HFFc6 (cell line): ENCODE measurements at regions not wholly inside any gene's neighbourhood (a gene's known extent, or its start where the extent isn't known, plus 50 kb on each side); places are given as distances from the start of the nearest gene placed in this dataset.

Source experiments
- DNase-seq: peaks from one replicate; pipeline ENCODE4 v3.0.0-alpha.2; 2018
- H3K27ac Mint-ChIP-seq: 2 replicates; pipeline ENCODE4 v1.8.0; 2020; ENCODE audit warnings: mild to moderate bottlenecking, mixed read lengths
- H3K27me3 Mint-ChIP-seq: 2 replicates; pipeline ENCODE4 v1.8.0; 2021; ENCODE audit warnings: mild to moderate bottlenecking, moderate library complexity, mixed read lengths; ENCODE audit not compliant: insufficient read depth
- H3K36me3 Mint-ChIP-seq: 2 replicates; pipeline ENCODE4 v1.8.0; 2021; ENCODE audit warnings: low read depth, mixed read lengths
- H3K4me1 Mint-ChIP-seq: 2 replicates; pipeline ENCODE4 v1.8.0; 2020; ENCODE audit warnings: low read depth, mixed read lengths
- H3K4me3 Mint-ChIP-seq: 2 replicates; pipeline ENCODE4 v1.8.0; 2020; ENCODE audit warnings: mild to moderate bottlenecking, moderate library complexity, mixed read lengths
- H3K9me3 Mint-ChIP-seq: 2 replicates; pipeline ENCODE4 v1.8.0; 2020; ENCODE audit warnings: mild to moderate bottlenecking, mixed read lengths
- CTCF ChIP-seq: fragments of 200-600 bp; sonication (generic); IDR thresholded peaks from 2 replicates; pipeline ENCODE4 v1.5.0; 2021; ENCODE audit warnings: antibody characterized with exemption, mild to moderate bottlenecking

GRCh38 chr12:25816637-25817036 lies 141.8 kb upstream of the RASSF8 start:
- no peak for TF ChIP-seq CTCF
- no peak for DNase-seq
- Mint-ChIP-seq H3K27ac (no peak overlapping the region), H3K9me3 (0 out of 2 replicates have a peak, but pooled peaks cover 4% of the 10 kb centered on the region), H3K4me3 (no peak overlapping the region), H3K36me3 (peaks cover 9% of the 10 kb centered on the region; the same call in 1 of the 2 replicates), H3K27me3 (peaks cover 2% of the 10 kb centered on the region; the same call in 1 of the 2 replicates), H3K4me1 (peaks cover 18% of the 10 kb centered on the region)

DNA sequence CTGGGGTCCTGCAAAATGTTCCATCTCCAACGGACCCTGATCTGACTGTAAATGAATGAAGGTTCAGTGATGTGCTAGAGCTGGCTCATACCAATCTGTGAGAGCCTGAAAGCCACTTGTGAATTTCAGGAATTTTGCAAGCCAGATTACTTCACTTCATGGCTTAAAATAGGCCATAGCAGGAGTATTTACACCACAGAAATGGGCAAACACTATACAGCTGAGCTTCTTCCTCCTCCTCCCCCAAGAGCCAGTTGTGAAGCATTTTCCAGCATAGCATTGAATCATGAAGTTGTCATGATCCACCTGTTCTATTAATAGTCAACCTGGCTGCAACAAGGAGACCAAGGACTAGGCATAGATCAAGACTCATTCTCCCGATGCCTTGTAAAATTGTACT lies 141.3 kb upstream of the RASSF8 start:
- H3K9me3 Mint-ChIP-seq, result 0 out of 2 replicates have a peak, but pooled peaks cover 4% of the 10 kb centered on the region
- peaks cover 13% of the 10 kb centered on the region for H3K4me1 Mint-ChIP-seq
- no peak overlapping the region for H3K27ac Mint-ChIP-seq
- DNase-seq, result no peak
- peaks cover 2% of the 10 kb centered on the region; the same call in 1 of the 2 replicates for H3K27me3 Mint-ChIP-seq
- H3K36me3 Mint-ChIP-seq, result peaks cover 9% of the 10 kb centered on the region; the same call in 1 of the 2 replicates
- TF ChIP-seq CTCF, result no peak
- no peak overlapping the region for H3K4me3 Mint-ChIP-seq

- peaks cover 2% of the 10 kb centered on the region; the same call in 1 of the 2 replicates for H3K27me3 Mint-ChIP-seq
- H3K27ac Mint-ChIP-seq, result no peak overlapping the region
- 0 out of 2 replicates have a peak, but pooled peaks cover 4% of the 10 kb centered on the region for H3K9me3 Mint-ChIP-seq
- peaks cover 7% of the 10 kb centered on the region for H3K4me1 Mint-ChIP-seq
- no peak for DNase-seq
- peaks cover 9% of the 10 kb centered on the region; the same call in 1 of the 2 replicates for H3K36me3 Mint-ChIP-seq
- H3K4me3 Mint-ChIP-seq, result no peak overlapping the region
- no peak for TF ChIP-seq CTCF
Measured at GRCh38 chr12:25818596-25819390, 139.7 kb upstream of the RASSF8 start.

DNA sequence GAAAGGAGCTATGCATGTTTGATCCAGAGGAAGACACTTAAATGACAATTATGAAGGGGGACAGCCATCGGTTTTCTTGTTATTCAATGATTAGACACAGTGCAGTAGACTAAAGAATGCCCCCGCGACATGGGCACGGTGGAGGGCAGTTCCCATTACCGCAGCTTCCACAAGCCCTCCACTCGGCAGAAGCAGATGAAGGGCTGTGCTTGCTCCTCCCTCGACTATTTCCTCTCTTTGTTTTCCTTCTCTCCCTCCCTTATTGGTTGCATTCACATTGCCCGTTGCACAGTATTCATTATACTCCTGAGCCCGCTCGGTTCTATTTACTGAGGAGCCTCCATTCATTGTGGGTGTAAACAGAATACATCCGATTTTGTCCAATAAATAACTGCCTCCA lies 138.8 kb upstream of the RASSF8 start:
- peaks cover under 1% of the 10 kb centered on the region for H3K27me3 Mint-ChIP-seq
- no peak for DNase-seq
- no peak overlapping the region for H3K27ac Mint-ChIP-seq
- peaks cover 9% of the 10 kb centered on the region; the same call in 1 of the 2 replicates for H3K36me3 Mint-ChIP-seq
- H3K9me3 Mint-ChIP-seq, result 0 out of 2 replicates have a peak, but pooled peaks cover 4% of the 10 kb centered on the region
- TF ChIP-seq CTCF, result no peak
- no peak overlapping the region for H3K4me3 Mint-ChIP-seq
- peaks cover 7% of the 10 kb centered on the region for H3K4me1 Mint-ChIP-seq

- Mint-ChIP-seq H3K4me3 (no peak overlapping the region), H3K36me3 (peaks cover 2% of the 10 kb centered on the region; the same call in 1 of the 2 replicates), H3K9me3 (0 out of 2 replicates have a peak, but pooled peaks cover 2% of the 10 kb centered on the region), H3K27ac (no peak overlapping the region), H3K4me1 (no peaks in the 10 kb centered on the region), H3K27me3 (no peaks in the 10 kb centered on the region; the same call in 1 of the 2 replicates)
- DNase-seq, result no peak
- TF ChIP-seq CTCF, result no peak
Measured at GRCh38 chr12:25822281-25822680, 136.2 kb upstream of the RASSF8 start.
